Stimulated activated CD4-positive, alpha-beta T cell treated with anti-CD3 and anti-CD28 coated beads, Interleukin-12 subunit alpha, Interleukin-12 subunit beta, amount 100 ng/mL, for 48 hours (primary cell): ENCODE measurements at regions not wholly inside any gene's neighbourhood (a gene's known extent, or its start where the extent isn't known, plus 50 kb on each side); places are given as distances from the start of the nearest gene placed in this dataset.
"Not testable (repeated sequence)": the region's sequence is repeated elsewhere in the genome, so short reads cannot be mapped to it uniquely, and the experiment has no call there.

Experiments
- DNase-seq, 3 donors: peaks; one replicate each; pipeline ENCODE4 v3.0.0-alpha.2; 2020; ENCODE audit warnings: low read depth in 2 of 3, low spot score in 1 of 3

GRCh38 chr2:40564184-40564583 lies 112.3 kb upstream of the SLC8A1 start:
- no peak for DNase-seq

DNA sequence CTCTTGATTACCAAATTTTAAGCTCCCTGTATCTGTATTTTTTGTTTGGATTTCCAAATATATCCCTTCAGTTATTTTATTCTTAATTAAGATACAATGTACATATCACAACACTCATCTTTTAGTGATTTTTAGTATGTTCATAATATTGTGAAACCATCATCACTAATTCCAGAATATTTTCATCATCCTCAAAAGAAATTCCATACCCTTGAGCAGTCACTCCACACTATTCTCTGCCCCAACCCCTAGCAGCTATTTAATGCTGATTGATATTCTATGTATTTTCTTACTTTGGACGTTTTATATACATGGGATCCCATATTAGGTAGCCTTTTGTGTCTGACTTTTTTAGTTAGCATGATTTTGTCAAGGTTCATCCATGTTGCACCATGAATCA lies 127.4 kb upstream of the SLC8A1 start:
- DNase-seq, result no peak

- no peak for DNase-seq
Observed at GRCh38 chr2:40584432-40584831, 132.5 kb upstream of the SLC8A1 start.

DNA sequence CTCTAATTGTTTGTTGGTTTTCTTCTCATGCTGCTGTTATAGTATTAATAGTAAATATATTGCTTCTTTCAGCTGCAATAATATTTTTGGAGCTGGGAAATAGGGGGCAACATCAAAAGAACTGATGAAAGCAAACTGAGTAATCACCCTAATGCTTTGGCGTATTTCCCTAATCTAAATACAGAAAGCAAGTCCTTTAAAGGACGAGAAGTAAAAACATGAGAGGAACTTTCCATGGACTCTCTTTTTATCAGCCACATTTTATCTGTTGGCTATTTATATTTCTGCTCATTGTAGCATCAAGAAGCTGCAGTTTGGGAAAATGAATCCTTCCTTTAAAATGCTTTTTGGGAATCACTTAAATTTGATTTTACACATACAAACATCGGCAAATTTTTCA lies 139.9 kb upstream of the SLC8A1 start:
- DNase-seq, result no peak

DNA sequence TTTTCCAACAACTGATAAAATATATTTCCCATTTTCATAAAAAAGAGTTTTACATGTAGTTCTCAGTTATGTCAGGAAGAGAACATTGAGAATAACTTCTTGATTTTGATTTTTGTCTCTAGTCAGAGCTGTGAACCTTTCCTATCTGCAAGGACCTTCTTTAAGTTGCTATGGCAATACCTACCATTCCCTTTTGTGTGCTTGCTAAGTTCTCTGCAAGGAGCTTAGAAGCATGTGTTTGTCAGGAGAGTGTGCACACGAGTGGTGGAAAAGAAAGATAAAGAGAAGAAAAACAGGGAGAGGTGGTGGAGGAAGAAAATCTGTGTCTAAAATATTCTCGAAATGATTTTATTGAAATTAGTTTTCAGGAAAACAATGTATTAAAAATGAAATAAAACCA lies 140.3 kb upstream of the SLC8A1 start:
- no peak for DNase-seq

GRCh38 chr2:40606862-40607261 lies 155.0 kb upstream of the SLC8A1 start:
- DNase-seq, result no peak

GRCh38 chr2:40611196-40611595 lies 159.3 kb upstream of the SLC8A1 start:
- DNase-seq, result no peak

DNA sequence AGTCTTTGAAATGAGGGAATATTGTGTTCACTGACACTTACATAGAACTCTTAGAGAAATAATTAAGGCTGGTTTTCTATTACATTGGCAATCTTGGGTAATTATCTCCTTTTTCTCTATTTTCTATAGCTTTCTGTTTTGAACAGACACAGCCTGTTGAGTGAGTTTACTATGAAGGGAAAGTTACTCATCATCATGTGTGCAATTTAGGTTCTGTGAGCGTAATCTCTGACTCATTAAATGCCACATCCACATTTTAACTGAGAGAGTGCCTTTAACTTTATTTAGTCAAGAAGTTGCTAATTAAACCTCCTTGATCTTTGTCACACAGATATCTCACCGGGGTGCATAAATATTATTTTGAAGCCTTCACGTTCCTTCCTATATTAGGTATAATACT lies 174.0 kb upstream of the SLC8A1 start:
- DNase-seq, result no peak

DNA sequence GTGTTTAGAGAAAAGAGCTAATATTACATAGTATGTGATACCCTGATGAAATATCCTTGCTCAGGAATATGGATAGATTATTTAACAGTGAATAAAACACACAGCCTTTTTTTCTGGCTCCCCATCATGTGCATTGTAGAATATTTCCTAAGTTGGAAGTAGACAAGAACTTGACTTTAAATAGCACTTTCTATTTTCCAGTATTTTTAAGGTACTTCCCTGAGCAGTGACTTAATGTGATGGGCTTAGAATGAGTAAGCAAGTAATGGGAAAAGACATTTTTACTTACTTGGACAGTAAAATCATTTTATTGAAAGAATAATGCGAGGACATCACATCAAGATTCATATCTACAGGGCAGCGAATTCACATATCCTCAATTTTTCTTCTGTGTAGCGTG lies 176.7 kb upstream of the SLC8A1 start:
- DNase-seq, result no peak

GRCh38 chr2:40629768-40630434 lies 178.0 kb upstream of the SLC8A1 start:
- DNase-seq, result no peak

DNA sequence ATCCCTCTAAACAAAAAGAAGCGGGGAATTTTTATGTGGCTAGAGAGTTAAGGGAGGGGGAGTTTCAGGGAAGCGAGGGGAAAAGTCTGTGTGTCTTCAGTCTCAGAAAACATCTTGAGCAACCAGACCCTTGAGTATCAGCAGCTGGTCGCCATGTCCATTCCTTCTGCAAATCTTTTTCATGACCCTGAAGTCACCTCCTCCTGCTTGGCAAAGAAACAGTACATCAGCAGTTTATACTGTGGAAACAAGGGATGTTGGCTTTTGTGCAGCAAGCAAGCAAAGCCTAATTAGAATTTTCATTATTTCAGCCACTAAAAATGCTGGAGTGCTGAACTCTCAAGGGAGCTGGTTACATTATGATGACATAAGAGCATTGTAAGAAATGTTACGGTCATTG lies 187.4 kb upstream of the SLC8A1 start:
- DNase-seq, result no peak

- no peak for DNase-seq
Observed at GRCh38 chr2:40642237-40642636, 190.3 kb upstream of the SLC8A1 start.

- no peak for DNase-seq
Observed at GRCh38 chr2:40642726-40643125, 190.8 kb upstream of the SLC8A1 start.

DNA sequence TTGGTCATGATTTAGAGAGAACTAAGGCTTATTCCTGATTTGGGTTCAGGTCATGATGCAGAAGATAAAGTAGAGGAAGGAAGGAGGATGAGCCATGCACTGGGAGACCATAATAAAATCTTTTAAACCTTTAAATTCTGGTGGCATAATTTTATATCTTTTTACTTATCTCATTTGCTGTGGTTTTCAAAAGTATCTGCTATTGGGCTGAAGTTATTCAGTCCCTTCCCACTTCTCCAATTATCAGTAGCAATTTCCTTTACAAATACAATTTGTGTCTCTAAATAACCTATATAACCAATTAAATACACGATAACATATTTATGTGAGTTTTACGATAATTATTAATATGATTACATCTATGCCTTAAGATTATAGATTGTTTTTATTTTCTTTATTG lies 194.8 kb upstream of the SLC8A1 start:
- DNase-seq, result no peak

DNA sequence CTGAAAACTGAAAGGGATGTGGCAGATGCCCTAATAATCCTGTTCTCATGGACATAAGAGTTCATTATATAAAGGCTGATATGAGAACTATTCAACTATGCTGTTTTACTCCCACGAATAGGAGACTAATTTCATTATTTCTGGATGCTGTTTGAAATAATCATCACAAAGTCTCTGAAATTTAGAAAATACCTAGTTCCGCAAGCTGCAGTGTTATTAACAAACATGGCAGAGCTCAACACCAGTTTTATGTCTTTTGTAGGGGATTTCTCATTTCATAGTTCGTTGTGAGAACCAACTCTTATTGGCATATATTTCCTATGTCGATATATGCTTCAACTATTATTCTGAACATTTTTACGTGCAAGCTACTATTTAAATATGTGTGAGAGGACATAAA lies 200.3 kb upstream of the SLC8A1 start:
- DNase-seq, result no peak

DNA sequence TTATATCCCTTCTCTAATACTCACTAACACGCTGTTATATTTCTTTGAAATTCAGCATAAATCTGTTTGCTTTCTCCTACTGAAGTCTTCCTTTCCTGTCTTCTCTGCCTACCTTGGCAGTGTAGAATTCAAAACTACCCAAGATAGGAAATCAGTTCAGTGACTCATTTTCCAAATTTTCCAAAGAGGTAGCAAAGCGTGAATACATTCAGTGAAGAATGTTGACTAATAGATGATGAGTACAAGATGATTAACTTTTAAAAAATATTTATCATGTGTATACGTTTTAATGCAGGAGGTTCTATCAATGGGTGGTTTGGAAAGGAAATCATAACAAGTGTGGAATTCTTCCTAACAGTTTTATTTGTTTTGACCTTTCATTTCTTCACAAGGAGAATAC lies 201.9 kb upstream of the SLC8A1 start:
- DNase-seq, result no peak

DNA sequence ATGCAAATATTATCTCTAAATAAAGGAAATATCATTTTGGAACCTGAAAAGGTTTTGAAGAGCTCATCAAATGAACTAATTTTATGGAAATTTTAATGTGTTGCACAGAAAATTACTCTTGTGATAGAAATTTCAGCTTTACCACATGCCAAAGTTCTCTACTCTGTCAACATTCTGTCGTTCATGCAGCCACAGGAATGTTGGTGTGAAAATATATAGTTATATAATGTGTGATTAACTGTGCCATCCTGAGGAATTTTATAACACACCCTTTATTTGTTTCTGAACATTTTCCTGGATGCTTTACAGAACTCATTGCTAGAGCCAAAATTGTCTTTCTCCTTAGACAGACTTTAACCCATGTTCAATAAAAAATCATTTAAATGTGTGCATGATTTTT lies 202.5 kb upstream of the SLC8A1 start:
- no peak for DNase-seq

DNA sequence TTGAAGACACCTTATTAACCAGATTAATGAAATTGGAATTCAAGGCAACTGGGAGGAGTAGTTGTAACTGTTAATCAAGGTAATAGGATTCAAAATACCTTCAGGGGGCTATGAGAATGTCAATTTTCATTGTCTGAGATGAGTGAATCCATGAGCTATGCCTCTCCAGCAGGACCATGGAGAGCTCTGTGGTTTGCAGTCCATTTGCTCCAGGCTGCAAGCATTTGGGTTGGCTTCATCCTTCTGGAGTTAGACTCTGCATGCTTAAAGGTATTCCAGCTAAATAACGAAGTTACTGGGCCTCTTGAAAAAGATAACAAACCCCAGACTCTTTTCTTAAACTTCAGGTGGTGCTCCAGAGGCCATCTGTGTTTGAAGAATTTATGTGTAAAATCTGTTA lies 207.1 kb upstream of the SLC8A1 start:
- DNase-seq, result no peak

GRCh38 chr2:40665493-40666232 lies 213.8 kb upstream of the SLC8A1 start:
- no peak for DNase-seq

GRCh38 chr2:40666398-40666797 lies 214.5 kb upstream of the SLC8A1 start:
- no peak for DNase-seq

DNA sequence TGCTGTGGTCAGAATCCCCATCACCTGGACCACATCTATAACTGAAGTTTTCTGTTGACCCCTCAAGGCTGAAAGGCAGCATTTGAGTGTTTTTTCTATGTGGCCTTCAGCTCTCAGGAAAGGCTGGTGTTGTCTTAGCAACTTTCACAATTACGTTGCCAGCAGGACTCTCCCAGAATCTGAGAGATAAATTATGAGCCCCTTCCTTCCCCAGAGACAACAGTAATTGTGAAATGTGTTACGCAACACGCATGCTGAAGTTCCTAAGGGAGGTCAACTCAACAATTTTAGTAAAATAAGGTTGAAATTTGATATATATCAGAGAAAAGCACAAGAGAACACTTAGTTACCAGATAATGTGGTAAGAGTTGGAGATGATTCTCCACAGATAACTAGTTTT lies 216.5 kb upstream of the SLC8A1 start:
- no peak for DNase-seq

DNA sequence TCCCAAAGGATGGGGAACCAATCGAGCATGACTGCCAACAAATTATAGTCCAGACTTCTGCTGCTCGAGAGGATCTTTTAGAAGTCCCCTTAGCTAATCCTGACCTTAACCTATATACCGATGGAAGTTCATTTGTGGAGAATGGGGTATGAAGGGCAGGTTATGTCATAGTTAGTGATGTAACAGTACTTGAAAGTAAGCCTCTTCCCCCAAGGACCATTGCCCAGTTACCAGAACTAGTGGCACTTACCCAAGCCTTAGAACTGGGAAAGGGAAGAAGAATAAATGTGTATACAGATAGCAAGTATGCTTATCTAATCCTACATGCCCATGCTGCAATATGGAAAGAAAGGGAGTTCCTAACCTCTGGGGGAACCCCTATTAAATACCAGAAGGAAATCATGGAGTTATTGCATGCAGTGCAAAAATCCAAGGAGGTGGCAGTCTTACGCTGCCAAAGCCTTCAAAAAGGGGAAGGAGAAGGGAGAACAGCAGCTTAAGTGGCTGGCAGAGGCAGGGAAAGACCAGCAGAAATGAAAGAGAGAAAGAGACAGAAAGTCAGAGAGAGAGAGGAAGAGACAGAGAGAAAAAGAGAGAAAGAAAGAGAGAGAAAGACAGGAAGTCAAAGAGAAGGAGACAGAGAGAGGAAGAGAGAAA lies 224.4 kb upstream of the SLC8A1 start:
- DNase-seq, result not testable (repeated sequence)

GRCh38 chr2:40680547-40680946 lies 228.7 kb upstream of the SLC8A1 start:
- DNase-seq, result no peak
